ENCODE measurements at regions not wholly inside any gene's neighbourhood (a gene's known extent, or its start where the extent isn't known, plus 50 kb on each side); places are given as distances from the start of the nearest gene placed in this dataset.

GRCh38 chr7:17027789-17028152 is 146.0 kb upstream of the AGR3 start:
- Histone ChIP-seq H3K4me1 (ENCODE audit: control extremely low read depth in 1 of 4, control insufficient read depth in 4 of 4, insufficient read depth in 4 of 4, low read length in 3 of 4) (peaks cover 0 to 29% (median 2%) of the 10 kb centered on the region in 4 experiments), H3K36me3 (ENCODE audit: control insufficient read depth in 4 of 4, insufficient read depth in 4 of 4, low read length in 3 of 4) (no peaks in the 10 kb centered on the region), H3K4me3 (ENCODE audit: control insufficient read depth in 1 of 7, extremely low read depth in 1 of 7, insufficient read depth in 4 of 7, low read depth in 2 of 7, low read length in 6 of 7) (no peak overlapping the region), H3K9me3 (ENCODE audit: control extremely low read depth in 1 of 5, control insufficient read depth in 4 of 5, insufficient read depth in 2 of 5, low read depth in 1 of 5, low read length in 4 of 5) (peaks cover 0 to 7% (median 3%) of the 10 kb centered on the region in 5 experiments), H3K27me3 (replicated peaks in 2 of 5; ENCODE audit: control insufficient read depth in 4 of 5, insufficient read depth in 5 of 5, low read length in 4 of 5) (no peaks in the 10 kb centered on the region), H3K27ac (ENCODE audit: insufficient read depth in 1 of 2, low read depth in 1 of 2, low read length in 2 of 2, poor library complexity in 1 of 2, severe bottlenecking in 2 of 2) (no peak overlapping the region)
- ChIA-PET CTCF (interaction anchor here (1.4 kb wide), 2 partner anchors 9 to 13 kb away, joined by 3 to 4 read pairs; no protein-coding TSS in a partner anchor), POLR2A (no interaction called here)
- no peak for DNase-seq
- no CpG with 5 or more reads among the region's 1 CpG for WGBS (ENCODE audit: insufficient coverage)

DNA sequence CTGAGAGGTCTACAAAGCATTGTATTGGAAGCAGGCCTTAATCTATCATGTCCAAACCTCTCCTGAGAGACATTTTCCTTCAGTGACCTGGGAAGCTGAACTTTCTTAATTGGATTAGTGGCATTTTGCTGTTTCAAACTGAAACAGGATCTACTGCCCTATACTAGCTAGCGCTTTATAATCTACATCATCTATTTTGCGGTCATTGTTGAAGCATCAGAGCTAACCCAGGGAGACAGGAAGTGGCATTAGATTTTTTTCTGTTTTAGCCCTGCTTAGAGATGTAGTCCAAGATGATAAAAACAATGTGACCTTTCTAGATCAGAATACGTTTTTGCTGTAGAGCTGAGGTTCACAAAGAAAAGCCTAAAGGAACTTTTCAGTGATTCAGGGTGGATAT is 147.4 kb upstream of the AGR3 start:
- H3K4me3 ChIP-seq (ENCODE audit: control insufficient read depth in 1 of 7, extremely low read depth in 1 of 7, insufficient read depth in 4 of 7, low read depth in 2 of 7, low read length in 6 of 7) = no peak overlapping the region
- CTCF ChIA-PET = no interaction called here
- no peaks in the 10 kb centered on the region for H3K36me3 ChIP-seq (ENCODE audit: control insufficient read depth in 4 of 4, insufficient read depth in 4 of 4, low read length in 3 of 4)
- H3K9me3 ChIP-seq (ENCODE audit: control extremely low read depth in 1 of 5, control insufficient read depth in 4 of 5, insufficient read depth in 2 of 5, low read depth in 1 of 5, low read length in 4 of 5) = peaks cover 0 to 7% (median 3%) of the 10 kb centered on the region in 5 experiments
- POLR2A ChIA-PET = no interaction called here
- 100% methylated on average over 2 of the region's 3 CpGs for WGBS (ENCODE audit: insufficient coverage)
- no peak overlapping the region for H3K27ac ChIP-seq (ENCODE audit: insufficient read depth in 1 of 2, low read depth in 1 of 2, low read length in 2 of 2, poor library complexity in 1 of 2, severe bottlenecking in 2 of 2)
- no peak for DNase-seq
- H3K4me1 ChIP-seq (ENCODE audit: control extremely low read depth in 1 of 4, control insufficient read depth in 4 of 4, insufficient read depth in 4 of 4, low read length in 3 of 4) = peaks cover 0 to 29% (median 2%) of the 10 kb centered on the region in 4 experiments
- no peaks in the 10 kb centered on the region for H3K27me3 ChIP-seq (replicated peaks in 2 of 5; ENCODE audit: control insufficient read depth in 4 of 5, insufficient read depth in 5 of 5, low read length in 4 of 5)

DNA sequence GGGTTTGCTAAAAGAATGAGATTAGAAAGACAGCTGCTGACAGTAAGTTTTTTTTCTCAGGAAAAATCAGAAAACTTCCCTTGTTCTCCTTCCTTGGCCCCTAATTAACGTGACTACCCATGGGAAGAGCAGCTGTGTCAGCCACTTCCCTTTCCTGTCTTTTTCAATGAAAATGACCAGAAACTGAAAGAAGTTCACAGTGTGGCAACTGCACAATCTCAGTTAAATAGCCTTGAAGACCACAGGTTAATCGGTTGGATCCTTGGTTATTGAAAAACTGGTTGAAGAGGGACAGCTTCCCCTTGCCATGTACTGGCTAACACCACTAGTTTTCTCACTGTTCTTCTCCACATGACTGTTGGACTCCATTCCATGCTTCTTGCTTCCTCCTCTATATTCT is 148.8 kb upstream of the AGR3 start:
- Histone ChIP-seq H3K9me3 (ENCODE audit: control extremely low read depth in 1 of 5, control insufficient read depth in 4 of 5, insufficient read depth in 2 of 5, low read depth in 1 of 5, low read length in 4 of 5) (peaks cover 0 to 7% (median 3%) of the 10 kb centered on the region in 5 experiments), H3K4me3 (ENCODE audit: control insufficient read depth in 1 of 7, extremely low read depth in 1 of 7, insufficient read depth in 4 of 7, low read depth in 2 of 7, low read length in 6 of 7) (no peak overlapping the region), H3K4me1 (ENCODE audit: control extremely low read depth in 1 of 4, control insufficient read depth in 4 of 4, insufficient read depth in 4 of 4, low read length in 3 of 4) (peaks cover 0 to 29% (median 2%) of the 10 kb centered on the region in 4 experiments), H3K27me3 (replicated peaks in 2 of 5; ENCODE audit: control insufficient read depth in 4 of 5, insufficient read depth in 5 of 5, low read length in 4 of 5) (no peaks in the 10 kb centered on the region), H3K36me3 (ENCODE audit: control insufficient read depth in 4 of 4, insufficient read depth in 4 of 4, low read length in 3 of 4) (no peaks in the 10 kb centered on the region), H3K27ac (ENCODE audit: insufficient read depth in 1 of 2, low read depth in 1 of 2, low read length in 2 of 2, poor library complexity in 1 of 2, severe bottlenecking in 2 of 2) (no peak overlapping the region)
- DNase-seq = peak in 1 of 3 donors; percentile 22
- 0% methylated on average over 2 of the region's 2 CpGs for WGBS (ENCODE audit: insufficient coverage)
- ChIA-PET CTCF (no interaction called here), POLR2A (no interaction called here)

DNA sequence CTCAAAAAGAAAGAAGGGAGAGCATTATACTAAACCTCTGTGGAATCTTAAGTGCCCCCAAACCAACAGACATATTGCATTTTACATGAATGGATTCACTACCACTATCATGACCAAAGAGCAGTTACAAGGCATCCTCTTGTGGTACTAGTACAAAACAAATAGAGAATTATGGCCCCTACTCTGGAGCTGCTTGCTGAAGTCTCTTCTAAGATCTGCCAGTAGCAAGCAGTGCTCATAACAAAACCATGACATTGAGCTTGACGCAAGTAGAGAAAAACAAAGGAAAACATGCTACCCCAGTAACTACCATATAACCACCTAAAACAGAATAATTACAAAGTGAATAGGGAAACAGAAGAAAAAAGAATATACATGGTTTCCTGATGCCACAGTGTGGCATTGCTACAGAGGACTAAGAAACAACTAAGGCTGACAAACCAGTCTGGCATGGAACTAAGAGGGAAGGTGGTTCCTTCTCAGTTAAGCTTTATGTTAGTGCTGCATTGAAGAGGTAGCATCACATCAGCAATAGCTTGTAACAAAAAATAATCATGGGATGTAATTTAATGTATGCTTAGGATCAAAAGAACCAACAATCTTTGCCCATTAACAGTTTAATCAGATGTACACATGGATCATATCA is 150.2 kb upstream of the AGR3 start:
- H3K4me1 ChIP-seq (ENCODE audit: control extremely low read depth in 1 of 4, control insufficient read depth in 4 of 4, insufficient read depth in 4 of 4, low read length in 3 of 4) = peaks cover 0 to 29% (median 2%) of the 10 kb centered on the region in 4 experiments
- no peaks in the 10 kb centered on the region for H3K36me3 ChIP-seq (ENCODE audit: control insufficient read depth in 4 of 4, insufficient read depth in 4 of 4, low read length in 3 of 4)
- DNase-seq = no peak
- H3K27ac ChIP-seq (ENCODE audit: insufficient read depth in 1 of 2, low read depth in 1 of 2, low read length in 2 of 2, poor library complexity in 1 of 2, severe bottlenecking in 2 of 2) = no peak overlapping the region
- ChIA-PET POLR2A (no interaction called here), CTCF (interaction anchor here (0.7 to 1.6 kb wide), 3 partner anchors 12 to 270 kb away, joined by 3 read pairs; no protein-coding TSS in a partner anchor)
- no CpG with 5 or more reads among the region's 1 CpG for WGBS (ENCODE audit: insufficient coverage)
- H3K4me3 ChIP-seq (ENCODE audit: control insufficient read depth in 1 of 7, extremely low read depth in 1 of 7, insufficient read depth in 4 of 7, low read depth in 2 of 7, low read length in 6 of 7) = no peak overlapping the region
- H3K27me3 ChIP-seq (replicated peaks in 2 of 5; ENCODE audit: control insufficient read depth in 4 of 5, insufficient read depth in 5 of 5, low read length in 4 of 5) = no peaks in the 10 kb centered on the region
- H3K9me3 ChIP-seq (ENCODE audit: control extremely low read depth in 1 of 5, control insufficient read depth in 4 of 5, insufficient read depth in 2 of 5, low read depth in 1 of 5, low read length in 4 of 5) = peaks cover 0 to 7% (median 3%) of the 10 kb centered on the region in 5 experiments

DNA sequence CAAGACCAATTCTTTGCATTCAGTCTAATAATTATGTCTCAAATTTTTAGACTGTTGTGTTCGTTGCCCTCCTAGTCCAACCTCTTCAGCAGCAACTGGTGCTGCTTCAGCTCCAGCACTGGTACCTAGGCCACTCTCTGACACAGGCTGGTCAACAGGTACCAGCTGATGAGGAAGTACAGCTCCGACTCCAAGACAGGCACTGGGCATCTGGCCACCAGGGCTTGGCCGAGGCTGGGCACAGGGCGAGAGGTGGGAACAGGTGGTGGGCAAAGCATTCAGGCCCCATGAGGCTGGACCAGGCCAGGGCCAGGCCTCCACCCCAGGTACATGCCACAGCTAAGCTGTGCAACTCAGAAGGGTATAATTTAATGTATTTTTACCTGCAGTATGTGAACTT is 151.5 kb upstream of the AGR3 start:
- Histone ChIP-seq H3K27me3 (replicated peaks in 2 of 5; ENCODE audit: control insufficient read depth in 4 of 5, insufficient read depth in 5 of 5, low read length in 4 of 5) (no peaks in the 10 kb centered on the region), H3K36me3 (ENCODE audit: control insufficient read depth in 4 of 4, insufficient read depth in 4 of 4, low read length in 3 of 4) (no peaks in the 10 kb centered on the region), H3K27ac (ENCODE audit: insufficient read depth in 1 of 2, low read depth in 1 of 2, low read length in 2 of 2, poor library complexity in 1 of 2, severe bottlenecking in 2 of 2) (no peak overlapping the region), H3K4me1 (ENCODE audit: control extremely low read depth in 1 of 4, control insufficient read depth in 4 of 4, insufficient read depth in 4 of 4, low read length in 3 of 4) (peaks cover 0 to 29% (median 2%) of the 10 kb centered on the region in 4 experiments), H3K9me3 (ENCODE audit: control extremely low read depth in 1 of 5, control insufficient read depth in 4 of 5, insufficient read depth in 2 of 5, low read depth in 1 of 5, low read length in 4 of 5) (peaks cover 0 to 3% (median 0%) of the 10 kb centered on the region in 5 experiments), H3K4me3 (ENCODE audit: control insufficient read depth in 1 of 7, extremely low read depth in 1 of 7, insufficient read depth in 4 of 7, low read depth in 2 of 7, low read length in 6 of 7) (no peak overlapping the region)
- DNase-seq = no peak
- 96% methylated on average over 4 of the region's 4 CpGs for WGBS (ENCODE audit: insufficient coverage)
- POLR2A ChIA-PET = no interaction called here
- CTCF ChIA-PET = interaction anchor here (1.1 to 1.6 kb wide), 2 partner anchors 25 to 268 kb away, joined by 3 read pairs; no protein-coding TSS in a partner anchor

DNA sequence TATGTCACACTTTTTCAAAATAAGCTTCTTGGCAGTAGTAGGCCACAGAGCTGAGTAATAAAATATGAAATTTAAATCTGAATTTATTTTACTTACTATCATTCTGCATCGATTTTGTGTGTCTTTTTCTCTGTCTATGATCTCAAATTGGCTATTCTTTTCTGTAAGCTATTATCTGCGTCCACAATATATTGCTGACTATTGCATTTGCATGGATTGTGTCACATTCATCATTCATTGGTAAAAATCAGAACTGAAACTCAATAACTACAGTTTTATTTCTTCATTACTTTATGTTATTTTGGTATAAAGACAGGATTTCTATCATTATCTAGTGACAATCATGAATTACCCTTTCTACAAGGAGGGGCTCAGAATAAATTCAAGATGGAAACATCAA is 154.8 kb upstream of the AGR3 start:
- H3K4me3 ChIP-seq (ENCODE audit: control insufficient read depth in 1 of 7, extremely low read depth in 1 of 7, insufficient read depth in 4 of 7, low read depth in 2 of 7, low read length in 6 of 7) = no peak overlapping the region
- no CpG with 5 or more reads among the region's 2 CpGs for WGBS (ENCODE audit: insufficient coverage)
- H3K36me3 ChIP-seq (ENCODE audit: control insufficient read depth in 4 of 4, insufficient read depth in 4 of 4, low read length in 3 of 4) = no peaks in the 10 kb centered on the region
- ChIA-PET CTCF (interaction anchor here (1.0 kb wide), 1 partner anchor 9 kb away, joined by 4 read pairs; no protein-coding TSS in a partner anchor), POLR2A (interaction anchor here (1.1 kb wide), 1 partner anchor 261 kb away, joined by 3 read pairs; no protein-coding TSS in a partner anchor)
- H3K9me3 ChIP-seq (ENCODE audit: control extremely low read depth in 1 of 5, control insufficient read depth in 4 of 5, insufficient read depth in 2 of 5, low read depth in 1 of 5, low read length in 4 of 5) = no peaks in the 10 kb centered on the region
- DNase-seq = no peak
- H3K27me3 ChIP-seq (replicated peaks in 2 of 5; ENCODE audit: control insufficient read depth in 4 of 5, insufficient read depth in 5 of 5, low read length in 4 of 5) = no peaks in the 10 kb centered on the region
- H3K4me1 ChIP-seq (ENCODE audit: control extremely low read depth in 1 of 4, control insufficient read depth in 4 of 4, insufficient read depth in 4 of 4, low read length in 3 of 4) = peaks cover 0 to 33% (median 3%) of the 10 kb centered on the region in 4 experiments
- no peak overlapping the region for H3K27ac ChIP-seq (ENCODE audit: insufficient read depth in 1 of 2, low read depth in 1 of 2, low read length in 2 of 2, poor library complexity in 1 of 2, severe bottlenecking in 2 of 2)

- CTCF ChIA-PET = interaction anchor here (1.0 kb wide), 1 partner anchor 10 kb away, joined by 4 read pairs; no protein-coding TSS in a partner anchor
- no peak for DNase-seq
- 100% methylated on average over 3 of the region's 3 CpGs for WGBS (ENCODE audit: insufficient coverage)
These were observed 155.6 kb upstream of the AGR3 start for GRCh38 chr7:17037356-17037755.

More at GRCh38 chr7:17037356-17037755, 155.6 kb upstream of the AGR3 start:
- Histone ChIP-seq H3K9me3 (ENCODE audit: control extremely low read depth in 1 of 5, control insufficient read depth in 4 of 5, insufficient read depth in 2 of 5, low read depth in 1 of 5, low read length in 4 of 5) (no peaks in the 10 kb centered on the region), H3K27ac (ENCODE audit: insufficient read depth in 1 of 2, low read depth in 1 of 2, low read length in 2 of 2, poor library complexity in 1 of 2, severe bottlenecking in 2 of 2) (no peak overlapping the region), H3K4me3 (ENCODE audit: control insufficient read depth in 1 of 7, extremely low read depth in 1 of 7, insufficient read depth in 4 of 7, low read depth in 2 of 7, low read length in 6 of 7) (no peak overlapping the region), H3K4me1 (ENCODE audit: control extremely low read depth in 1 of 4, control insufficient read depth in 4 of 4, insufficient read depth in 4 of 4, low read length in 3 of 4) (peaks cover 0 to 37% (median 7%) of the 10 kb centered on the region in 4 experiments), H3K36me3 (ENCODE audit: control insufficient read depth in 4 of 4, insufficient read depth in 4 of 4, low read length in 3 of 4) (no peaks in the 10 kb centered on the region), H3K27me3 (replicated peaks in 2 of 5; ENCODE audit: control insufficient read depth in 4 of 5, insufficient read depth in 5 of 5, low read length in 4 of 5) (no peaks in the 10 kb centered on the region)
- POLR2A ChIA-PET = interaction anchor here (1.1 kb wide), 1 partner anchor 260 kb away, joined by 3 read pairs; no protein-coding TSS in a partner anchor

Measured in common myeloid progenitor, CD34-positive (primary cell).